Sciatic nerve (tissue), 2 donors: ENCODE measurements at regions not wholly inside any gene's neighbourhood (a gene's known extent, or its start where the extent isn't known, plus 50 kb on each side); places are given as distances from the start of the nearest gene placed in this dataset.

Source experiments
- ATAC-seq: fragments of 200-7000 bp; cut with Tn5 transposase; one replicate; pipeline ENCODE4 v1.9.1; 2020; ENCODE audit warnings: mild to moderate bottlenecking, moderate library complexity
- DNase-seq: peaks from one replicate; pipeline ENCODE4 v3.0.0-alpha.2; 2020; ENCODE audit warnings: low spot score
- intact Hi-C: fragments of 100-400 bp; cut with DNase I; formaldehyde crosslinking; loops from one replicate; pipeline ENCODE4 v1.14.2; 2022
- donor health status: DM: no; HTN: no; CAD: no.
- donor health status: DM: no; HTN: no; CAD: no.

DNA sequence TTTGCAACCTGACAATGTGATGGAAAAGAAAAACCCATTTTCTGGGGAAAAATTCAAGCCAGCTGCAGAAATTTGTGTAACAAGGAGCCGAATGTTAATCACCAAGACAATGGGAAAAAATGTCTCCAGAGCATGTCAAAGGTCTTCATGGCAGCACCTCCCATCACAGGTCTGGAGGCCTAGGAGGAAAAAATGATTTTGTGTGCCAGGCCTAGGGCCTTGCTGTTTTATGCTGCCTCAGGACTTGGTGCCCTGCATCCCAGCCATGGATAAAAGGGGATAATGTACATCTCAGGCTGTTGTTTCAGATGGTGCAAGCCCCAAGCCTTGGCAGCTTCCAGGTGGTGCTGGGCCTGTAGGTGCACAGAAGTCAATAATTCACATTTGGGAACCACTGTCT, 747.7 kb downstream of the C6orf118 start:
- ATAC-seq (no peak), DNase-seq (no peak)
- intact Hi-C loops = loop anchor here (5.0 kb wide), 1 partner anchor 1909 kb away; no protein-coding TSS in a partner anchor

GRCh38 chr6:164554700-164555476, 754.5 kb downstream of the C6orf118 start:
- intact Hi-C loops = no loop called here
- ATAC-seq = no peak
- DNase-seq = no peak

DNA sequence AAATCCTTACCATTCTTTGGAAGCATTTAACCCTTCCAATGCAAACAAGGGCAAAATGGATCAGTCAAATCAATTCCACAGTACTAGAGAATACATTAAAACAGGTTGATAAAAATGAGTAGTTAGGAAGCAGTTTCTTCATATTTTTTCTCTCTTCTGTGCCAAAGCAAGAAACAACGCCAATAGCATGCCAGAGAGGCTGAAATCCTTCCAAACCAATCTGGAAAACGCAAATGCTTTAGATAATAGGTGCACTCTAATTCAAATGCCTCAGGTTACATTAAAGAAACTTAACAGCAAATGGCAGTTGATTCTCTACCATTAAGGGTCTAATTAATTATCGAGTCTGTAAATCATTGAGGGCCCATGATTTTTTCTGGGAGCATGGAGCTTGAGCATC, 755.2 kb downstream of the C6orf118 start:
- ATAC-seq (no peak), DNase-seq (no peak)
- intact Hi-C loops = no loop called here

- intact Hi-C loops = no loop called here
- ATAC-seq = no peak
- no peak for DNase-seq
Observed at GRCh38 chr6:164551706-164552105, 757.7 kb downstream of the C6orf118 start.

GRCh38 chr6:164547076-164547475, 762.3 kb downstream of the C6orf118 start:
- intact Hi-C loops = no loop called here
- DNase-seq (no peak), ATAC-seq (no peak)

DNA sequence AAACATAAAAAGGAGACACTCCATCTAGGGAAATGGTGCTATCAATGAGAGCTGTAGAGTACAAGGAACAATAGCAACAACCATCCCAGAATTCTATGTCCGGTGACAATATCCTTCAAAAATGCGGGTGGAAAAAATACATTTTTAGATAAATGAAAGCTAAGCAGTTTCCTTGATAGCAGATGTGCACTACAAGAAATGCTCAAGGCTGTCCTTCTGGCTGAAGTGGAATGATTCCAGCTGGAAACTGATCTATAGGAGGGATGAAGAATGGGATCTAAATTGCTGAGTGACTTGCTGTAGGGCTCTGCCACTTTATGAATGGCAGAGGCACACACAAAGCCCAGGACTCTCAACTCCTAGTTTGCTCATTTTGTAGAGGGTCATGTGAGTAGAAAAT, 763.1 kb downstream of the C6orf118 start:
- ATAC-seq (no peak), DNase-seq (no peak)
- intact Hi-C loops = no loop called here

- ATAC-seq (no peak), DNase-seq (no peak)
- intact Hi-C loops = no loop called here
Observed at GRCh38 chr6:164534070-164534766, 775.2 kb downstream of the C6orf118 start.

DNA sequence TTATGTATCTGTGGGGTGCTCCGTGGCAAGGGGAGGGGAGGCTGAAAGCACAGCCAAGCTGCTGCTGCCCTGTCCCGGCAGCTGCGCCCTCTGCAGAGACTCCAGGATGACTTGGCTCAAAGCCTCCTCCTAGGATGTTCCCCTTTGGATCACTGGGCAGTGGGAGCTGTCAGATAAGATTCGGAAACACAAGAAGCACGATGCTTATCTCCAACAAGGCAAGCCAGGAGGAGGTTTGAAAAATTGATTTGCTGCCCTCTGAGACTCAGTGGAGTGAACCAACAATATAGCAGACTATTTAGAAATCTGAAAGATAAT, 776.4 kb downstream of the C6orf118 start:
- intact Hi-C loops = no loop called here
- ATAC-seq = no peak

DNA sequence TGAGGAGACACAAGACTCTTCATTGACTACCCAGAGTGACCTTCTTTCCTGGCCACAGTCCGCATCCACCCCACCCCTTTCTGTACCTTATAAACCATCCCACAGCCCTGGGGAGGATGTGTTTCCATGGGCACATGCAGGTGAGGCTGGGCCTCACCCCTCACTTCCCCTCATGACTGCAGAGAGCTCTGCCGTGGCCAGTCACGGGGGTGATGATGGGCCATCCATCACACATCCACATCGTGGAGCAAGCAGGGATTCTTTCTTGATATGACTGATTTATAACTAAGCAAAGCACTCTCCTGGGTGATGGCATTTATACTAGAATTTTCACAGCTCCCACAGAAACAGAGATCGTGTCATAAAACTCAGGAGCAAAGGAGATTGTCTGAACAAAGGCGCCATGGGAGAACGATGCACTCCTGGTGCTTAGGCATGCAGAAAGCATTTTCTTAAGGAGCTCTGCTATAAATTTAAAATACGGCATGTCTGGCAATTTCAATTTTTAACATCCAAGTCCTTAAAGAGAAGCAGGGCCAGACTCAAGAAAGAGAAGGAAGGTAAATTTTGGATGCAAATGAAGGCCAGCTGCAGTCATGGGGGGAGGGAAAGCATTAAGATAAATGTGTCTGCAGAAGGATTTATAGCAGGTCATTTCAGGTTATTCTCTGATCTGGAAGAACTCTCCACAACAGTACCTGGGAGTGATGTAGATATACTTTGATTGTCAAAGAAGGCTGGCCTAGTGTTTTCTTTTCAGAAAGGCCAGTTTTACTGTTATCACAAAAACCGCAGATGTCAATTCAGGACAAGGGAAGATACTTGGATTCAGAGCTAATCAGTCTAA, 777.0 kb downstream of the C6orf118 start:
- intact Hi-C loops = no loop called here
- DNase-seq (no peak), ATAC-seq (no peak)

More for the DNA sequence above, 776.4 kb downstream of the C6orf118 start:
- no peak for DNase-seq

- no peak for ATAC-seq
- DNase-seq = no peak
- intact Hi-C loops = no loop called here
Observed at GRCh38 chr6:164531736-164532135, 777.7 kb downstream of the C6orf118 start.

DNA sequence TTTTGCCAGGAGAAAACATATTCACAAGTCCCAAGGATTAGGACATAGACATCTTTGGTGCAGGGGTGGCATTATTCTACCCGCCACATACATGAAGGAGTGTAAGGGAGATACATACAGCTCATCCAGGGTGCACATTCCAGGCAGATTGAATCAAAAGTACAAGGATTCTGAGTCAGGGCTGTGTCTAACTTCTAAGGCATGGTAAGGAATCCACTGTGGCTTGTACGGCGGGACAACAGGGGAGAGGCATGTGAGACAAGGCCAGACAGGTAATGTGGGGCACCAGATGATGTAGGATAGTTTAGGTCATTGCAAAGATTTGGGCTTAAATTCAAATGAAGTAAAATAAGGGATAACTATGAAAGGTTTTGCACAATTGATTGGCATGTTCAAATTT, 780.9 kb downstream of the C6orf118 start:
- ATAC-seq = no peak
- intact Hi-C loops = no loop called here
- no peak for DNase-seq

DNA sequence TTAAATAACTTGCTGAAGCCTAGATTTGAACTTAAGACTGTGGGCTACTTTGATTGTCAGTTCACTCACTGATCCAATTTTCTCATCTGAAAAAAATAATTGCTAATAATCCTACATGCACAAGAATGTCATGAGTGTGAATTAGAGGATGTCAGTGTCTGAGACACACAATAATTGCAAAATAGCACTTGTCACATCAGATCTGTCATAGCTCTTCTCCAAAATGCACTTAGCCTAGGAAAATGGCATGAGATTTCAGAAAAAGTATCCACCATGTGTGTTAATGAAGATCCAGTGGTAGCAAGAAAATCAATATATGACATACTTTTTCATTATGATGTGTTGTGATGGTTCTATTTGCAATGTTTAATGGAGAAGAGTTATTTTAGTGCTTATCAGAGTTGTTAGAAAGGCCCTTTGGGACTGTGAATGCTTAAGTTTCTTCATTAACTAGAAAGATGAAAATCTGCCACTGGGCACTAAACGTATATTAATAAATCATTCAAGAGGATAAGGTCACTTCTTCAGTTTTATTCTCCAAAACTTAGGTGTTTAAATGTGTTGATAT, 786.2 kb downstream of the C6orf118 start:
- DNase-seq (no peak), ATAC-seq (no peak)
- intact Hi-C loops = no loop called here

DNA sequence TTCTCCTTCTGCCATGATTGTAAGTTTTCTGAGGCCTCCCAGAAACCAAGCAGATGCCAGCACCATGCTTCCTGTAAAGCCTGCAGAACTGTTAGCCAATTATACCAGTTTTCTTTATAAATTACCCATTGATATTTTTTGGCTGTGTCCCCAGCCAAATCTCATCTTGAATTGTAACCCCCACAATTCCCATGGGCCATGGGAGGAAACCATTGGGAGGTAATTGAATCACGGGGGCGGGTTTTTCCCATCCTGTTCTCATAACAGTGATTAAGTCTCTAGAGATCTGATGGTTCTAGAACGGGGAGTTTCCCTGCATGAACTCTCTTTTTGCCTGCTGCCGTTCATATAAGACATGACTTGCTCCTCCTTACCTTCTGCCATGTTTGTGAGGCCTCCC, 788.5 kb downstream of the C6orf118 start:
- DNase-seq (no peak), ATAC-seq (no peak)
- intact Hi-C loops = no loop called here

GRCh38 chr6:164507206-164507940, 802.0 kb downstream of the C6orf118 start:
- DNase-seq = no peak
- ATAC-seq = peak; percentile 42
- intact Hi-C loops = no loop called here

DNA sequence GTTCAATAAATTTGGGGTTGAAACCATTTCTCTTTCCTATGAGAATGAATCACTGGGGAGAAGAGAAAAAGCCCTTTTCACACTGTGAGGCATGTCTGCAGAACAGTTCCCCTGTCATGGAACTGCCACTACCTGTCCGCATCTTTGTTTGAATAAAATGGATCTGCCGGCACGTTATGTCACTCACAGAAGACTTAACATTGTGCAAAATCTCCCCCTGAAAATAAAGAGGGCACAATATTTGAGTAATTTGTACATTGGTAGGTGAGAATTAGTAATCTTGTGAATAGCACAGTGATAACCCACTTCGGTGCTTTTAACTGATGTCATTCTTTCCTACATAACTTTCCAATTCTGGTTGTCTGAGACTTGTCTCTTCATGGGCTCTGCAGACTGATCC, 804.0 kb downstream of the C6orf118 start:
- ATAC-seq (no peak), DNase-seq (no peak)
- intact Hi-C loops = no loop called here

DNA sequence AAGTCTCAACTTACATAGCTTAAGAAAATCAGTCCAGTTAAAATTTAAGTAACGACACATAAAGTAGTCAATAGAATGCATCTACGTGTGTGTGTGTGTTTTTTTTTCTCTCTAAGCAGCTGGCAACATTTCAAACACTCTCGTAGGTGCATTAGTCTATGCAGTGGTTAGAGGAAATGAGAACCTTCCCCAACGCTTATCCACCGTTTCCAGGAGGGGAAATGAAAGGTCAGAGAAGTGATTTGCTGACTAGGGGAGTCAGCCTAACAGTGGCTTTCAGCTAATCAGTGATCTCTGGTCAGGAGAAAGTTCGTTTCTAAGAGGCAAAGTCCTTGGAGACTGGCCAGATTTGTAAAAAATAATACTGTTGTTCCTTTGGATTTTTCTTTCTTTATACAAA, 806.6 kb downstream of the C6orf118 start:
- no peak for ATAC-seq
- DNase-seq = no peak
- intact Hi-C loops = no loop called here

- intact Hi-C loops = no loop called here
- no peak for DNase-seq
- no peak for ATAC-seq
Observed at GRCh38 chr6:164495882-164496495, 813.4 kb downstream of the C6orf118 start.

DNA sequence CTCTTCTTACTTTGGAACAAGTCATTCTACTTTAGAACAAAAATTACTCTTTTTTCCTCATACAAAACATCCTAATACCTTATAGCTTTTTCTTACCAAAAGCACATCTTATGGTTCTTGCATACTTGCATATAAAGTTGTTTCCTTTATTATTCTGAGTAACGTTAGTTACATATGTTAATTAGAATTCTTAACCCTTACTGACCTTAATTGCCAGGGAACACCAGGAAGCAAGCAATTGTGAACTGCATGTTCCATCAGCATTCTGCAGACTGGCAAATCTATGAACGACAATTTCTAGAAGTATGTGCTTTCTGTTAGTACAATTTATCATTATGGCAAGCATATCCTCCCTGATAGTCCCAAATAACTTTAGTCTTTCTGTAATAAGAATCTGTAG, 831.0 kb downstream of the C6orf118 start:
- ATAC-seq (no peak), DNase-seq (no peak)
- intact Hi-C loops = no loop called here

DNA sequence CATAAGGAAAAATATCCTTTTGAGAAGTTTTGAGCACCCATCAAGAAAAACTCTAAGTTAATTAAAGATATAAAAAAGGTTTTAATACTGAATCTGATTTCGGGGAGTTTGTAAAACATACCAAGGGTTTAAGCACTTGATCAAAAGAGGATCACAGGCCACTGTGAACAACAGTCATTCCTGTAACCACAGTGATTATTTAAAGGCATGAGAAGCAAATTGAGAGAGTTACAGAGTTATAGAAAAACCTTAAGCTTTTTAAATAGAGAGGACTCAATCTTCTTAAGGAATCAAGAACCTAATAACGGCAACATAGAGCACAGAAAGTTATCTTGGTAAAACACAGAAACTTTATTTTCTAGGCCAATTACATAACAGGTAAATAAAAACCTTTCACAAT, 831.6 kb downstream of the C6orf118 start:
- DNase-seq (no peak), ATAC-seq (no peak)
- intact Hi-C loops = no loop called here
